NCI-H2081 treated with DMSO at 0.1 percent for 48 hours (cell line): ENCODE measurements at regions not wholly inside any gene's neighbourhood (a gene's known extent, or its start where the extent isn't known, plus 50 kb on each side); places are given as distances from the start of the nearest gene placed in this dataset.
"Not testable (repeated sequence)": the region's sequence is repeated elsewhere in the genome, so short reads cannot be mapped to it uniquely, and the experiment has no call there.

Source experiments
- DNase-seq: peaks from one replicate; lab custom pipeline; 2025; lab: John Stamatoyannopoulos, UW

DNA sequence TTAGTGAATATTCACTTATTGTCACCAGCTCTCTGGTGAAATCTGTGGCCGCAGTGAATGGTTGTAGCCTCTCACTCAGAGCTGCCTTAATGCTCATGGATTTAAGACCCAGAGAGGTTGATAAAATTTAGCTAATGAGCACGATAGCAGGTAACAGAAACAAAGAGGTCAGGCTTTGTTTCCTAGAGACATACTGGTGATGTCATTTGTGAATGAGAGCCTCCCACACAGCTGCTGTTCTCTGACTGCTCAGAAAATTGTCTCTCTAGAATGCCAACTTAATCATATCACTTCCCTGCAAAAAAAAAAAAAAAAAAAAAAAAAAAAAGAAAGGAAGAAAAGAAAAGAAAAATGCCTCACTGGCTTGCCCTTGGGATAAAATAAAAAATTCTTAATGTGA is 411.7 kb upstream of the MYT1L start:
- no peak for DNase-seq

DNA sequence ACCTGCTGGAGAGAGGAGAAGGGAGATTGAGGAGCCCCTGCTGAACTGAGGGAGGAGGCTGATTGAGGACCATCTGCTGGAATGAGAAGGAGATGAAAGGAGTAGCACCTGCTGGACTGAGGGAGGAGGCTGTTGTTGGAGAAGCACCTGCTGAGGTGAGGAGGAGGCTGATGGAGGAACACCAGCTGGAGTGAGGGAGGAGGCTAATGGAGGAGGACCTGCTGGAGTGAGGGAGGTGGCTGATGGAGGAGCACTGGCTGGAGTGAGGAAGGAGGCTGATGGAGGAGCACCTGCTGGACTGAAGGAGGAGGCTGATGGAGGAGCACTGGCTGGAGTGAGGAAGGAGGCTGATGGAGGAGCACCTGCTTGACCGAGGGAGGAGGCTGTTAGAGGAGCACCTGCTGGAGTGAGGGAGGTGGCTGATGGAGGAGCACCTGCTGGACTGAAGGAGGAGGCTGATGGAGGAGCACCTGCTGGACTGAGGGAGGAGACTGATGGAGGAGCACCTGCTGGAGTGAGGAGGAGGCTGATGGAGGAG is 409.2 kb upstream of the MYT1L start:
- no peak for DNase-seq

DNA sequence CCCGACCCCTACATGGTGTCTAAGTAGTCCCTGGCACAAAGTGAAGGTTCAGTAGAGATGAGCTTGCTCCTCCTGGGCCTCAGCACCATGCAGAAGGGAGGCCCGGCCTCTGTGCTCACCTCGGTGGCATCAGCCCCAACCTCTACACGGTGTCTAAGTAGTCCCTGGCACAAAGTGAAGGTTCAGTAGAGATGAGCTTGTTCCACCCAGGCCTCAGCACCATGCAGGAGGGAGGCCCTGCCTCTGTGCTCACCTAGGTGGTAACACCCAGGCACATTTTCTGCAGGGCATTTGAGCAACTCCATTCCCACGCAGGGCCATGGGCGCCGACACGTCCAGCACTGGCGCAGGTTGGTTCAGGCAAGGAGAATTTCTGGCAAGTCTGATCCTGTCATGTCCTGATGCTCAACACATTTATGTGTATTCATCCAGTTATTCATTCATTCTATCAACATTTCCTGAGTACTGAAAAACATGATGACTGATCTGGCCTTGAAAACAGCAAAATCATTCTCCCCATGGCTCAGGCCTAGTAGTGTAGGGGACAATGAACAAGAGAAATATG is 408.2 kb upstream of the MYT1L start:
- DNase-seq, result no peak

DNA sequence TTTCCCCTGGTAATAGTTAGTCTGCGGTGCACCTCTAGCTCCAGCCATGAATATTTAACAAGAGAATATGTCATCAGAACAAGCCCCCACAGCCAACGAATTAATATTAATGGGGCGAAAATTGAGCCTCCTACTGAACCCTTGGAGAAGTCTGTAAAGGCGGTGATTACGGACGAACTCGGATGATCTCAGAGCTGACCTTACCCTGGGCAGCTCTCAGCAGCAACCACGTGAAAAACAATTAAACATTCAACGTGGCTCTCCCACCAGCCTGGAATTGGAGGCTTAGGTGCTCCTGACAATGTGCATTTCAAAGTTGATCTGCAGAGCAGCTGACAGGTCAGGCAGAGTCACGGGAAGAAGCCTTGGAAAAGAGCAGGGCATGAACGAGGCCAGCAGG is 407.6 kb upstream of the MYT1L start:
- DNase-seq, result no peak

DNA sequence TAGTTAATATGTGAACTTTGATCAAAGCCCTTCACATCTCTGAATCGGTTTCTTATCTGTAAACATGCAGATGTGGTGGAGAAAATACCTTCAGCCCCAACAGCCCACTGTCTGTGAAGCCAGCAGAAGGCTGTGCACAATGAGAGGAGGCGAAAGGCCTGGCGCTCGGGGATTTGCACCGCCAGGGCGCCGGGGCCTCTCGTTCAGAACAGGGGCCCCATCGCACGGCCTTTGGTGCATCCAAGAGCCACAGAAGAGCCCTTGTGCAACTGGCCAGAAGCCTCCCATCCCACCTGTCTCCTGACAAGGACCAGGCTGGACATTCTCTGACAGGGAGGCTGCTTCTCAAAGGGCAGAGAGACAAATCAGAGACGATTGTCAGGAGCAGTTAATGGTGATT is 407.2 kb upstream of the MYT1L start:
- DNase-seq, result no peak

DNA sequence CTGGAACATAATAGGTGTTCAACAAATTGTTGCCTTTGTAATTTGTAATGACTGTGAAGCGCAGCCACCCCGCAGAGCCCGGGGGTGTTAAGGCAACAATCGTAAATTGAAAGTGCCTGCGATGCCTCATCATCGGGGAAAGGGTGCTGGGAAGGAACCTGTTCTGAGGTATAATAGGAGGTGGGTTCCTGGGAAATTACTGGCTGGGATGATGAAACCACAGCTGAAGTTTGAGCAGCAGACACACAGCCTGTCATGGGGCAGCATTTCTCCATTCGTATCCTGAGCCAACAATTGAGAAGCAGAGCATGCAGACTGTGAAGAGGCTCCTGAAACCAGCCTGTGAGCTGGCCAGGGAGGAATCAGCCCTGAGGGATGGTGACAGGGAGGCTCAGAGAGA is 404.0 kb upstream of the MYT1L start:
- DNase-seq, result no peak

DNA sequence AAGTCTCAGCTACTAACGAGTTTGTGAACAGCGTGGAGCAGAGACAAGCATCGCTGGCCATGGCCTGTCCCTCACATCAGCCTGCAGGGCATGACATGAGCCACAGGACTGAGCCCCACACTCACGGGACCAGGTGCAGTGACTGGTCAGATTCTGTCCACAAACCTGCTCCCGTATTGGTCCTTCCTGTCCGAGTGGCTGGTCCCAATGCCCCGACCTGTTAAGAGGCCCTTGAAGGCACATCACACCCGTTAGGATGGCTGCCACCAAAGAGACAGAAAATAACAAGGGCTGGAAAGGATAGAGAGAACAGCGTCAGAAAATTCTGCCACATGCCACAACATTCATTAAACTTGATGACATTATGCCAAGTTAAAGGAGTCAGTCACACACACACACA is 403.2 kb upstream of the MYT1L start:
- no peak for DNase-seq

DNA sequence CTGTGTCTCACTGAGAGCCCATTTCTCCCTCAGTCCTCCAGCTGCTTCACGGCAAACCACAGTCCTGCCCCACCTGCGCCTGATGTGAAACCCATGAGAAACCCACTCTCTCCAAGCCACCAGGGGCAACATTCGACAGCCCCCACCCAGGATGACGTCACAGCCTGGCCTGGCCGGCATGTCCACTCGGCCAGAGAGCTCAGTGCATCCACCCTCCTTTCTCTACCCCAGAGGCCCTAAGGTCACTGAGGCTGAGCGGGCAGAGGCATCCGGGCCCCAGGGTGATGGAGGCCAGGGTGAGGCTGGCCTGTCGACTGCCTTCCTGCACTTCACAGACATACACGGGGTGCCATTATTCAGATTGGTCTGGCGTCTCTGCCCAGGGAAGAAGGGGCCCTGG is 402.7 kb upstream of the MYT1L start:
- no peak for DNase-seq

DNA sequence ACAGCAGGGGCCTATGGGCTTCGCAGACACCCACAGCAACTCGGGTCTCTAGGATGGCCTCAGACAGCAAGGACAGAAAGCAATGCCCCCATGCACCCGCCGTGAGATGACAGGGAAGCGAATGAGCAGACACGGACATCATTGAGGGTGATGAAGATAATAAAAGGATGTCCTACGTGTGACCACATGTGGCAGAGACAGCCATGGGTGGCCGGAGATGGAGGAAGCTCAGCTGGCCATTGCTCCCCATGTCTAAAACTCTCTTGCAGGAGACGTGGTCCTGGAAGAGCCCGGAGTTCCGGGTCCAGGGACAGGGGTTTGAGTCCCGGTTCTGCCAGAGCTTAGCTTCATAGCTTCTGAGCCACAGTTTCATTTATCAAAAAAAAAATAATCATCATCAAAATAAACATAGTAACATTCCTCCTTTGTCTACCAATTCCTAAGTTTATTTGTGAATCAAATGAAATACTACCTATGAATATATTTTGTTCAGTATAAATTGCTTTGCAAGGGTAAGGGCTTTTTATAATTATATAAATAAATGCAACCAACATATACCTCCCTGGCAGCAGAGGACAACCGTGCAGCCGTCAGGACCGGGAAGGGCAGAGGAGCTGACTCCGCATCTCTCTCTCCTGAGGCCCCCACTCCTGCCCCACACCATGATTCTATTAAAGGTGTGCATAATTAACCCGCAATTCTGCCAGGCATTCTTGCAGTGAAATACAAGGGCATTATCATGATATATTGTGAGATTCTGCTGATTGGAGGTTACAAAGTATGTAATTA is 401.4 kb upstream of the MYT1L start:
- DNase-seq, result no peak

DNA sequence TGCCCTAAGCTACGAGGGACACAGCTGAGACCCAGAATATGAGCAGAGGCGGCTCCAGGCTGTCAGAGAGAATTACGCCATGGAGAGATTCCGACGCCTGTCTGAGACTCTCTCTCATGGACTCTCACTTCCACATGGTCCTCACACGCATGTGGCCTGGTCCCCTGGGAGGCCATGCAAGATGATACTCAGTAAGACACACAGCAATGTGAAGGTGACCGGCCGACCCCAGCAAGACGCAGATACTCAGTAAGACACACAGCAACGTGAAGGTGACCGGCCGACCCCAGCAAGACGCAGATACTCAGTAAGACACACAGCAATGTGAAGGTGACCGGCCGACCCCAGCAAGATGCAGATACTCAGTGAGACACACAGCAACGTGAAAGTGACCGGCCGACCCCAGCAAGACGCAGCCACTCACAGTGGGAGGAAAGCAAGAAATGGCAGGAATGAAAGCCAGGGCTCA is 400.8 kb upstream of the MYT1L start:
- no peak for DNase-seq

DNA sequence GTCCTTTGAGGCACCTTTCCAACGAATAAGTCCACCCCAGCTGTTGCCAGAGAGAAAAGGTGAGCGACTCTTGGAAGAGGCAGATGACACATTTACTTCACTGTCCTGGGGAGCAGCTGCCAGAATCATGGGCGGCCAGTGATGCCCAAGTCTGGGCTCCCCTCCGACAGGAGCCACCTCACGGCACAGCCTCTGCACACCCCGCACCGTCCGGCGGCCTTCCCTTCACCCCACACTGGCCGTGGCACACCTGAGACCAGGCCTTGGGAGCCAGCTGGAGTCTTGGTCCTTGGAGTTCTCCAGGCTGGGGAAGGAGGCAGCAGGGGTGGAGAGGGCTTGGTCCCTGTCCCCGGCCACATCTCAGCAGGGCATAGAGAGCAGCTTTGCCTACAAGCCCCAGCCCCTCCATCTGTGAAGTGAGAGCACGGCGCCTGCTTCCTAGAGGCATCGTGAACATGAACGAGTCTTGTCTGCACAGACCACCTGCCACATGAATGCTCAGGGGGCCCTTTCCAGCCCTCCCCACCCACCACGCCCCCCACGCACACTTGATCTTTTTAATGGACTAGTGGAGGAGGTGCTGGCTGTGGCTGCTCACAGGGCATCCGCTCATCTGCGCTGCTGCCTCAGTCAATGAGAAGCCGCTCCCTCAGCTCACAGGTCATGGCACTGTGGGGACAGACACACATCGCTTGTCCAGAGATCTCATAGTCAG is 400.2 kb upstream of the MYT1L start:
- DNase-seq, result no peak

DNA sequence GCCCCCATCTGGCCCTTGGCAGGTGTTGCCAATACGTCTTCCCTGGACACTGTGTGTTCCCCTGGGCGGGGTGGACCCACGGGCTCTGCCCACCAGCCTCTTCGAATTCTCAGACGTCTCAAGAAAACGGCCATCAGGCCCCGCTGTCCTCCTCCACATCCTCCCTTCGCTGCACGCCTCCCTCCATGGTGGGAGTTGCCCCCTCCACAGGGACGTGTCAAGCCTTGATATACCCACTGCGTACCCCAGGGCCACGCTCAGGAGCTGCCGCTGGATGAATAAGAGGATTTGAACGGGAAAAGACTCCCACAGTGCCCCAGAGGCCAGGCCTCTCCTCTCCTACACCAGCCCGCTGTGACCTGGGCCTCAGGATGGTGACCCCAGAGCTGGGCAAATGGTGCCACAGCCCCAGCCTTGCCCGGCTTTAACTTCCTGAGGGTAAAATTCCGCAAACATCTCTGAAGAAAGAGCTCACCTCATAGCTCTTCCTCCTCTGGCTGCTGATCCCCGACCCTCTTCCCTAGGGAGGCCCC is 399.3 kb upstream of the MYT1L start:
- DNase-seq, result no peak

DNA sequence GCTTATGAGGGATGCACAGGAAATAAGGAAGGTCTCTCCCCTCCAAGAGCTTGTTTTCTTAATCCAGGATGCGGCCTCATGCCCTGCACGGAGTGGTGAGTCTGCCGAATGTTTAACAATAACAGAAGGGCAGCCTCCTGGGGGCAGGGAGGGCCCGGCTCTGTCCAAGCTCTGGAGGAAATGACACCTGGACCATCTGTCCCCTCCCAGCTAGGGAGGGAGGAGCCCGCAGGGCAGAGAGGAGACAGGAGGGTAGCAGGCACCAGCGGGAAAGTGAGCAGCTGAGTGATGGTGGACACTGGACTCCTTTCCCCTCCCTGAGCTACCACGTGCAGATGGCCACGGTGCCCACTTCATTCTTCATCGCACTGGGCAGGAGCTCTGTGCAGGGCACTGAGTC is 398.2 kb upstream of the MYT1L start:
- DNase-seq, result no peak

DNA sequence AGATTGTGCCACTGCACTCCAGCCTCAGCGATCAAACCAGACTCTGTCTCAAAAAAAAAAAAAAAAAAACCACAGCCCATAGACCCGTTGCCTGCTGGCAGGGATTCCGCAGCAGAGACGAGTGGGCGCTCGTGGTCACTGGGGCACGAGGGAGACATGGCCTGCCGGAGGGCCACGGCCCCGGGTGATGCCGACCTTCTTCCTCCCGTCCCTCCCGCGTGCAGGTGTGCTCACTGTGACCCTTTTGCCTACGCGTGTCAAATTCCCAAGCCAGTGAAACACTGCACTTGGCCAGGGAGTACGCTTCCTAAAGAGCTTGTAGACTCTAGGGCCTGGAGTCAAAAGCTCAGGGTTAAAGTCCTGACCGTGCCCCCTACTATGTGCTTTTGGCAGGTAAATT is 397.6 kb upstream of the MYT1L start:
- DNase-seq, result no peak

DNA sequence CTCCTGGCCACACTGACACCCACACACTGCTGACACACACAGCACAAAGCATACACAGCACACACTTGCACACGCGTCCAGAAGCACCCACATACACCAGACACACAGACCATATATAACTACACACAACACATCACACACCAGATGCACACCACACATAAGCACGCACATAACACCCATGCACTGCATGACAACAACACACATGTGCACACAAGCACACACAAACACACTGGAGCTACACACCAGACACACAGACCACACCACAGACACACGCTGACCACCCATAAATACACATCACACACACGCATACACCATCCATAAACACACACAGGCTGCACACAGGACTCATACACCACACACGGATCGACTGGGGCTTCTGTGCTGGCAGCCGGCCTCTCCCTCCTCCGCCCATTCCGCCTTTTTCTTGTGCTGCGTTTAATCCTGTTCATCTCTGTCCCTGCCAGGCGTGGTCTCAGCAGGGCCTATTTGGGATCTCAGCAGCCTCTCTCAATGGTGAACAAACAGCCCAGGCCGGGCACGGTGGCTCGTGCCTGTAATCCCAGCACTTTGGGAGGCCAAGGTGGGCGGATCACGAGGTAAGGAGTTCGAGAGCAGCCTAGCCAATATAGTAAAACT is 396.9 kb upstream of the MYT1L start:
- DNase-seq, result no peak

DNA sequence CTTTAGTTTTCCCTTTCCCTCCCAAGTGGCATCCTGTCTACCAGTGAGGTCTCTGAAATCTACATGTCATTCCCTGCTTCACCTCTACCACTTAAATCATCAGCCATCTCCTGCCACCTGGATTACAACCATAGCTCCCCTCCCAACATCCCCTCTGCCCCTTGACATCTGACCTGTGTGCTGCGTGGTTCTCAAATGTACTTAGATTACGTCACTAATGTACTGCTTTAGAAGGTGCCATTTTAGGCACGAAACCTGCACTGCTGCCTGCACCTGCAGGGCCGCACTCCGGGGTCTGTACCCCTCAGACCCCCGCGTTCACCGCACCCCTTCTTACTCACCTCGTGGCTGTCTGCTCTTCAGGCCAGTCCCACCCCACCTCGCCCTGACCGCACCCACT is 395.1 kb upstream of the MYT1L start:
- no peak for DNase-seq

DNA sequence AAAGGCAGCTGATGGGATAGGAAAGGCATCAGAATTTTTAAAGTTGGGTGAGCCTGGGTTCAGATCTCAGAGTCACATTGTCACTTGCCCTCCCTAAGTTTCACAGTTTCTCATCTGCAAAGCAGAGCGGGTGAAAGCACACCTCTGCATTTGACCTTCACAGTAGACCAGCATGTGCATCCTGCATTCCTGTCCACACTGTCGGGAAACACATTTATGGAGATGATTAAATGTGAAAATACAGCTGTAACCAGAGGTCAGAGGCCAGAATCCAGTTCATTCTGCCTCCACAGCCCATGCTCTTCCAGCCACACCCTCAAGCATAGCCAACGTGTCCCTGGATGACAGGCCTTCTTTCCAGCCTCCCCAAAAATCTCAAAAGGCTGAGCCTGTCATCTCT is 392.0 kb upstream of the MYT1L start:
- DNase-seq, result no peak

DNA sequence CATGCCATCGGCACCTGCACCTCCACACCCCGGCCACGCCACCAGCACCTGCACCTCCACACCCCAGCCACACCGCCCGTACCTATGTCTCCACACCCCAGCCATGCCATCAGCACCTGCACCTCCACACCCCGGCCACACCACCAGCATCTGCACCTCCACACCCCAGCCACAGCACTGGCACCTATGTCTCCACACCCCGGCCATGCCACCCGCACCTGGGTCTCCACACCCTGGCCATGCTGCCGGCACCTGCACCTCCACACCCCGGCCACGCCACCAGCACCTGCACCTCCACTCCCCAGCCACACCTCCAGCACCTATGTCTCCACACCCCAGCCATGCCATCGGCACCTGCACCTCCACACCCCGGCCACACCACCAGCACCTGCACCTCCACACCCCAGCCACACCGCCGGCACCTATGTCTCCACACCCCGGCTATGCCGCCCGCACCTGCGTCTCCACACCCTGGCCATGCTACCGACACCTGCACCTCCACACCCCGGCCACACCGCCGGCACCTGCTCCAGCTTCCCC is 390.3 kb upstream of the MYT1L start:
- DNase-seq, result no peak

DNA sequence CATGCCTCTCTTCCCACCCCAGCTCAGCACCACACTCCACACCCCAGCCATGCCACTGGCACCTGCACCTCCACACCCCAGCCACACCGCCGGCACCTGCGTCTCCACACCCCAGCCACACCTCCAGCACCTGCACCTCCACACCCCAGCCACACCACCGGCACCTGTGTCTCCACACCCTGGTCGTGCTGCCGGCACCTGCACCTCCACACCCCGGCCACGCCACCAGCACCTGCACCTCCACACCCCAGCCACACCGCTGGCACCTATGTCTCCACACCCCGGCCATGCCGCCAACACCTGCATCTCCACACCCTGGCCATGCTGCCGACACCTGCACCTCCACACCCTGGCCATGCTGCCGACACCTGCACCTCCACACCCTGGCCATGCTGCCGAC is 389.7 kb upstream of the MYT1L start:
- not testable (repeated sequence) for DNase-seq

DNA sequence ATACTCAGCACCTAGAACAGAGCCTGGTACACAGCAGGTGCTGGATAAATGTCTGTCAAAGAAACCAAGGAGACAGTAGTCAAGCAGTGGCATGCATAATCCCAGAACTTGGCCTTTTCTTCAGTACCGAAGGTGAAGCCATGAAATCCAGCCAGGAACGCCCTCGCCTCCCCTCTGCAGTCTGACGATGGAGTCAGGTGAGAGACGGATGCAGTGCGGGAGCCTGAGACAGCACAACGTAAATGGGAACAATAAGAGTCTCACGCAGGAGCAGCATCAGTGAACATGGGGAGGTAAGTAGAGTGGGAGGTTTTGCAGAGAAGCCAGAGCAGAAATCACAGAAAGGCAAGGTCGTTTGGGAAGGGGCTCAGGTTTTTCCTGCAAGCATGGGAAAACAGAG is 389.3 kb upstream of the MYT1L start:
- no peak for DNase-seq

DNA sequence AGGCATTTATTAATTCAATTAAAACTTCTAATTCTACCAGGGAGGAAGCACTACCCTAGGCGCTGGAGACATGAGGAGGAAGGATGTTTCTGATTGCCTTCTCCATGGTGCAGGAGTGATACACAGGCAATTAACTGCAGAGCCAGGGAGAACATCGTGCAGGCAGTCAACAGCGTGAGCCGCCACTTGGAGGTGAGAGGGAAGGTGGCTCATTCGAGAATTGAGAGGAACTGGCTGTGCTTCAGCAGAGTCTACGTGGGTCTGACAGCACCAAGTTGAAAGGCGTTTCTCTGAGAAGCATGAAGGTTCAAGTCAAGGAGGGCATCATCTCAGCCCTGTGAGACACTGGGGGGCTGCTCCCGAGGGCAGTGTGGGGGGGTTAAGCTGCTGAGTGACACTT is 388.7 kb upstream of the MYT1L start:
- no peak for DNase-seq

DNA sequence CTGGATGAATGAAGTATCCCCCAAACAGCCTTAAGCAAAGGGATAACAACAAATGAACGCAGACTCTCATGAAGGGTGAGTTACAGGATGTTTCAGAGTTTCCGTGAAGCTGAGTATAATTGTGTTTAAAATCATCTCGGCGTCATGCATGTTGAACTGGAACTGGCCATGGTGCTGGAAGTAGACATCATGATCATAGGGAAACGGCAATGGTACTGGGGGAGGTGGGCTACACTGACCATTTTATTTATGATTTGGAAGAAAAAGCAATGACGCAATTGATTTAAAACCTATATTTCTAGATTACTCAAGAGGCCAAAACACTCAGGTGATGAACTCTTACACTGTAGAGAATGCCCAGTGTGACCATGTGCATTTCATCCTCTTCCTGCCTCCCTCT is 387.9 kb upstream of the MYT1L start:
- no peak for DNase-seq
